ENCODE measurements at regions not wholly inside any gene's neighbourhood (a gene's known extent, or its start where the extent isn't known, plus 50 kb on each side); places are given as distances from the start of the nearest gene placed in this dataset.
"Not testable (repeated sequence)": the region's sequence is repeated elsewhere in the genome, so short reads cannot be mapped to it uniquely, and the experiment has no call there.

- no peaks in the 10 kb centered on the region for H3K9me3 ChIP-seq (ENCODE audit: insufficient read depth, low read depth, low read length)
- H3K27ac ChIP-seq (ENCODE audit: low read depth, low read length), result no peak overlapping the region
- no peak overlapping the region for H3K4me2 ChIP-seq (ENCODE audit: low read length)
- H3K9ac ChIP-seq (ENCODE audit: low read length), result no peak overlapping the region
- no peak overlapping the region for H3K14ac ChIP-seq (ENCODE audit: low read length)
- H4K12ac ChIP-seq (ENCODE audit: low read depth, low read length), result no peak overlapping the region
- no peak overlapping the region for H2BK120ac ChIP-seq (ENCODE audit: insufficient read depth, low read length, poor library complexity)
- no peak overlapping the region for H3K18ac ChIP-seq (ENCODE audit: low read length)
- H3K79me2 ChIP-seq (ENCODE audit: control insufficient read depth, insufficient read depth, low read length, poor library complexity), result no peaks in the 10 kb centered on the region
- no peaks in the 10 kb centered on the region for H3K79me1 ChIP-seq (ENCODE audit: low read length)
- peak in 1 of 2 donors; percentile 39 for DNase-seq
- no peak overlapping the region for H2AFZ ChIP-seq (ENCODE audit: insufficient read depth, low read length, poor library complexity)
- H3K4ac ChIP-seq (ENCODE audit: low read depth, low read length), result no peak overlapping the region
- H2BK5ac ChIP-seq (ENCODE audit: low read depth, low read length, poor library complexity), result no peak overlapping the region
- no peaks in the 10 kb centered on the region for H3K27me3 ChIP-seq (ENCODE audit: insufficient read depth, low read length)
- no CpG with 5 or more reads among the region's 3 CpGs for WGBS (ENCODE audit: extremely low coverage, insufficient coverage, insufficient read length)
- no peak overlapping the region for H4K91ac ChIP-seq (ENCODE audit: low read depth, low read length)
- no peak overlapping the region for H2BK12ac ChIP-seq (ENCODE audit: low read length)
- H3K4me3 ChIP-seq (ENCODE audit: low read depth, low read length), result no peak overlapping the region
- no peak overlapping the region for H4K8ac ChIP-seq (ENCODE audit: low read depth, low read length)
- H2AK5ac ChIP-seq (ENCODE audit: low read length), result no peak overlapping the region
- H3K4me1 ChIP-seq (ENCODE audit: control insufficient read depth in 1 of 2, insufficient read depth in 2 of 2, low read length in 2 of 2), result no peaks in the 10 kb centered on the region
- H3K36me3 ChIP-seq (ENCODE audit: control insufficient read depth in 1 of 2, insufficient read depth in 2 of 2, low read length in 2 of 2), result no peaks in the 10 kb centered on the region
- H3K23ac ChIP-seq (ENCODE audit: low read length), result no peak overlapping the region
Observed at GRCh38 chrX:106249706-106250379, 81.7 kb downstream of the PWWP3B start.

DNA sequence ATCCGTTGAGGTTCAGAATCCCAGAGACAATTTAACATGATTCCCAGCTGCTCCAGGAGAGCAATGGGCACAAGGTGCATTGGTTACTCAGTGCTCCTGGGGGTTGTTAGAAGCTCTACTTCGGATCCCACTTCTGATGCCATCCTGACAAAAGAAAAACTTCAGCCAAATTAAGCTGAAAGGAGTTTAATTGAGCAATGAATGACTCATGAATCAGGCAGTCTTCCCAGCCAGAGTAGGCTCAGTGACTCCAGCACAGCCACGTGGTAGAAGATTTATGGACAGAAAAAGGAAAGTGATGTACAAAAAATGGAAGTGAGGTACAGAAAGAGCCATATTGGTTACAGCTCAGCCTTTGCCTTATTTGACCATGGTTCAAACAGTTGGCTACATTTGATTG is 95.7 kb downstream of the PWWP3B start:
- H3K4me2 ChIP-seq (ENCODE audit: low read length), result no peak overlapping the region
- H2BK5ac ChIP-seq (ENCODE audit: low read depth, low read length, poor library complexity), result no peak overlapping the region
- H3K4me3 ChIP-seq (ENCODE audit: low read depth, low read length), result no peak overlapping the region
- no peak overlapping the region for H3K18ac ChIP-seq (ENCODE audit: low read length)
- no CpG with 5 or more reads among the region's 3 CpGs for WGBS (ENCODE audit: extremely low coverage, insufficient coverage, insufficient read length)
- no peak overlapping the region for H2BK120ac ChIP-seq (ENCODE audit: insufficient read depth, low read length, poor library complexity)
- DNase-seq, result no peak
- no peak overlapping the region for H4K8ac ChIP-seq (ENCODE audit: low read depth, low read length)
- H3K9me3 ChIP-seq (ENCODE audit: insufficient read depth, low read depth, low read length), result no peaks in the 10 kb centered on the region
- no peak overlapping the region for H2BK12ac ChIP-seq (ENCODE audit: low read length)
- no peak overlapping the region for H4K12ac ChIP-seq (ENCODE audit: low read depth, low read length)
- H4K91ac ChIP-seq (ENCODE audit: low read depth, low read length), result no peak overlapping the region
- no peak overlapping the region for H3K23ac ChIP-seq (ENCODE audit: low read length)
- H3K27ac ChIP-seq (ENCODE audit: low read depth, low read length), result no peak overlapping the region
- no peak overlapping the region for H2AK5ac ChIP-seq (ENCODE audit: low read length)
- H3K79me2 ChIP-seq (ENCODE audit: control insufficient read depth, insufficient read depth, low read length, poor library complexity), result no peaks in the 10 kb centered on the region
- H3K36me3 ChIP-seq (ENCODE audit: control insufficient read depth in 1 of 2, insufficient read depth in 2 of 2, low read length in 2 of 2), result no peaks in the 10 kb centered on the region
- H3K4me1 ChIP-seq (ENCODE audit: control insufficient read depth in 1 of 2, insufficient read depth in 2 of 2, low read length in 2 of 2), result no peaks in the 10 kb centered on the region
- no peak overlapping the region for H3K4ac ChIP-seq (ENCODE audit: low read depth, low read length)
- H3K14ac ChIP-seq (ENCODE audit: low read length), result no peak overlapping the region
- H3K27me3 ChIP-seq (ENCODE audit: insufficient read depth, low read length), result no peaks in the 10 kb centered on the region
- H3K9ac ChIP-seq (ENCODE audit: low read length), result no peak overlapping the region
- no peaks in the 10 kb centered on the region for H3K79me1 ChIP-seq (ENCODE audit: low read length)
- no peak overlapping the region for H2AFZ ChIP-seq (ENCODE audit: insufficient read depth, low read length, poor library complexity)

GRCh38 chrX:106273947-106274587 is 106.0 kb downstream of the PWWP3B start:
- not testable (repeated sequence) for H3K4me2 ChIP-seq (ENCODE audit: low read length); H4K12ac ChIP-seq (ENCODE audit: low read depth, low read length); H3K4ac ChIP-seq (ENCODE audit: low read depth, low read length); H4K8ac ChIP-seq (ENCODE audit: low read depth, low read length); H3K27ac ChIP-seq (ENCODE audit: low read depth, low read length); H3K14ac ChIP-seq (ENCODE audit: low read length); H4K91ac ChIP-seq (ENCODE audit: low read depth, low read length); H3K4me1 ChIP-seq (ENCODE audit: control insufficient read depth in 1 of 2, insufficient read depth in 2 of 2, low read length in 2 of 2); H3K27me3 ChIP-seq (ENCODE audit: insufficient read depth, low read length); H2BK12ac ChIP-seq (ENCODE audit: low read length); H2BK5ac ChIP-seq (ENCODE audit: low read depth, low read length, poor library complexity); H2AFZ ChIP-seq (ENCODE audit: insufficient read depth, low read length, poor library complexity); H3K9me3 ChIP-seq (ENCODE audit: insufficient read depth, low read depth, low read length); H3K36me3 ChIP-seq (ENCODE audit: control insufficient read depth in 1 of 2, insufficient read depth in 2 of 2, low read length in 2 of 2); H3K4me3 ChIP-seq (ENCODE audit: low read depth, low read length); DNase-seq; H3K79me1 ChIP-seq (ENCODE audit: low read length); H3K79me2 ChIP-seq (ENCODE audit: control insufficient read depth, insufficient read depth, low read length, poor library complexity); H2BK120ac ChIP-seq (ENCODE audit: insufficient read depth, low read length, poor library complexity); H3K9ac ChIP-seq (ENCODE audit: low read length); H3K18ac ChIP-seq (ENCODE audit: low read length); H2AK5ac ChIP-seq (ENCODE audit: low read length); H3K23ac ChIP-seq (ENCODE audit: low read length)
- WGBS (ENCODE audit: extremely low coverage, insufficient coverage, insufficient read length), result no CpG with 5 or more reads among the region's 9 CpGs

DNA sequence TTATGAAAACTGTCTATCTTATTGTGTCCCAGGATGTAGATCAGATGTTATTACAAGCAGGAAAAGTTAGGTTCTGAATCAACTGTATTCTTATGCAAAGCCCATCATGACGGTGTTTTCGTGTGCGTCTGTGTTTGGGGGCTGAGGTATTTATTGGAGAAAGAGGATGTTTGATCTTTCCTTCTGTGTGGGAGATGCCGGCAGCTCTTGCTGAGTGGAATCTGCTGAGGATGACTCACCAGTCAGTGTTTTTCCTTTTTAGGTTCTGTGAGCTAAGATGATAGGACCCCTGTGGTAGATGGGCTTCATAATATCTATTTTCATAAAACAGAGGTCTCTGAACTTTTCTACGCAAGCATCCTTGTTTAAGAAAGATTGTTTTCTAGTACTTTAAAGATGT is 107.1 kb downstream of the PWWP3B start:
- not testable (repeated sequence) for H2BK12ac ChIP-seq (ENCODE audit: low read length); H2BK5ac ChIP-seq (ENCODE audit: low read depth, low read length, poor library complexity); H4K12ac ChIP-seq (ENCODE audit: low read depth, low read length); H3K9ac ChIP-seq (ENCODE audit: low read length); H3K14ac ChIP-seq (ENCODE audit: low read length); H3K4me3 ChIP-seq (ENCODE audit: low read depth, low read length); H2BK120ac ChIP-seq (ENCODE audit: insufficient read depth, low read length, poor library complexity); H3K27ac ChIP-seq (ENCODE audit: low read depth, low read length); H3K9me3 ChIP-seq (ENCODE audit: insufficient read depth, low read depth, low read length); H3K4me2 ChIP-seq (ENCODE audit: low read length); H3K27me3 ChIP-seq (ENCODE audit: insufficient read depth, low read length); H2AFZ ChIP-seq (ENCODE audit: insufficient read depth, low read length, poor library complexity); H3K23ac ChIP-seq (ENCODE audit: low read length); DNase-seq; H3K36me3 ChIP-seq (ENCODE audit: control insufficient read depth in 1 of 2, insufficient read depth in 2 of 2, low read length in 2 of 2); H3K4ac ChIP-seq (ENCODE audit: low read depth, low read length); H2AK5ac ChIP-seq (ENCODE audit: low read length); H4K91ac ChIP-seq (ENCODE audit: low read depth, low read length); H3K18ac ChIP-seq (ENCODE audit: low read length); H3K4me1 ChIP-seq (ENCODE audit: control insufficient read depth in 1 of 2, insufficient read depth in 2 of 2, low read length in 2 of 2); H3K79me2 ChIP-seq (ENCODE audit: control insufficient read depth, insufficient read depth, low read length, poor library complexity); H4K8ac ChIP-seq (ENCODE audit: low read depth, low read length); H3K79me1 ChIP-seq (ENCODE audit: low read length)
- WGBS (ENCODE audit: extremely low coverage, insufficient coverage, insufficient read length), result no CpG with 5 or more reads among the region's 5 CpGs
